ENCODE measurements at regions not wholly inside any gene's neighbourhood (a gene's known extent, or its start where the extent isn't known, plus 50 kb on each side); places are given as distances from the start of the nearest gene placed in this dataset.

GRCh38 chr7:22610263-22610662 lies 110.3 kb upstream of the STEAP1B start:
- Histone ChIP-seq H4K91ac (replicated peaks; ENCODE audit: insufficient read length, low read length) (no peak overlapping the region), H2BK15ac (ENCODE audit: low read length) (no peak overlapping the region), H3K23me2 (ENCODE audit: low read depth, low read length) (no peaks in the 10 kb centered on the region; the same call in 1 of the 2 replicates), H3K4ac (replicated peaks; ENCODE audit: insufficient read length, low read depth, low read length) (no peak overlapping the region), H3K14ac (ENCODE audit: insufficient read length) (no peak overlapping the region), H4K20me1 (replicated peaks in 1 of 2; ENCODE audit: control insufficient read depth in 1 of 2, insufficient read depth in 2 of 2, low read length in 2 of 2) (no peaks in the 10 kb centered on the region), H2BK12ac (ENCODE audit: low read depth, low read length) (no peak overlapping the region), H2BK120ac (replicated peaks; ENCODE audit: low read depth, low read length) (no peak overlapping the region), H3K4me3 (ENCODE audit: extremely low read depth in 1 of 4, insufficient read depth in 2 of 4, low read depth in 3 of 4, low read length in 4 of 4) (no peak overlapping the region), H2AFZ (ENCODE audit: low read length) (no peak overlapping the region), H3K4me2 (ENCODE audit: insufficient read depth in 1 of 2, low read depth in 2 of 2, low read length in 2 of 2) (no peak overlapping the region), H3K79me2 (ENCODE audit: control insufficient read depth in 1 of 2, insufficient read depth in 2 of 2, low read length in 2 of 2) (no peaks in the 10 kb centered on the region), H3K79me1 (ENCODE audit: low read depth, low read length) (no peaks in the 10 kb centered on the region), H3K27ac (ENCODE audit: low read depth, low read length) (no peak overlapping the region), H4K8ac (ENCODE audit: extremely low read depth, insufficient read depth, low read length) (no peak overlapping the region), H2AK5ac (ENCODE audit: low read depth, low read length) (no peak overlapping the region), H4K5ac (ENCODE audit: insufficient read length, low read depth, low read length) (no peak overlapping the region), H3K27me3 (replicated peaks in 1 of 4; ENCODE audit: control insufficient read depth in 3 of 4, extremely low read depth in 1 of 4, insufficient read depth in 3 of 4, low read length in 3 of 4) (no peaks in the 10 kb centered on the region), H3K18ac (ENCODE audit: extremely low read depth, low read length) (no peak overlapping the region), H3K56ac (replicated peaks; ENCODE audit: insufficient read length, low read depth, low read length) (no peak overlapping the region), H3K23ac (ENCODE audit: insufficient read length) (no peak overlapping the region), H3K4me1 (replicated peaks in 1 of 4; ENCODE audit: control insufficient read depth in 3 of 4, insufficient read depth in 4 of 4, low read length in 3 of 4) (peaks cover 0 to 3% (median 0%) of the 10 kb centered on the region in 4 experiments; a peak in 2 of 7 replicates), H2BK20ac (ENCODE audit: low read length) (no peak overlapping the region), H3K9me3 (ENCODE audit: insufficient read depth in 2 of 2, low read depth in 1 of 2, low read length in 1 of 2) (no peaks in the 10 kb centered on the region), H2BK5ac (ENCODE audit: low read depth, low read length) (no peak overlapping the region), H3K36me3 (ENCODE audit: control insufficient read depth in 2 of 4, insufficient read depth in 4 of 4, low read length in 3 of 4) (no peaks in the 10 kb centered on the region), H3K9ac (replicated peaks in 1 of 4; ENCODE audit: extremely low read depth in 1 of 4, low read depth in 3 of 4, low read length in 3 of 4) (no peak overlapping the region)
- FAIRE-seq (no peak), DNase-seq (ENCODE audit: low read depth in 1 of 2, low spot score in 2 of 2) (no peak)
- ChIA-PET POLR2A (ENCODE audit: partially characterized antibody) (no interaction called here), CTCF (ENCODE audit: partially characterized antibody) (interaction anchor here (0.7 to 1.7 kb wide), 4 partner anchors 12 to 173 kb away, joined by 3 to 8 read pairs (median 3); no protein-coding TSS in a partner anchor)
- 86% methylated on average over 3 of the region's 3 CpGs; no CpG with 5 or more reads in 1 of the 2 experiments for WGBS, 2 experiments (ENCODE audit: extremely low coverage in 1 of 2, insufficient coverage in 1 of 2, insufficient read length in 1 of 2, insufficient replicate concordance in 2 of 2, low coverage in 1 of 2, low lambda C conversion rate in 2 of 2, missing lambda C conversion rate in 1 of 2)
- TF ChIP-seq RXRA (IDR thresholded peaks at IDR 0.05; ENCODE audit: insufficient read depth, low read depth, low read length) (no peak), SIN3A (conservative IDR thresholded peaks at IDR 0.05 in 1 of 2, IDR thresholded peaks at IDR 0.05 in 1 of 2; ENCODE audit: low read depth in 1 of 2, low read length in 2 of 2) (no peak), CHD2 (IDR thresholded peaks at IDR 0.05; ENCODE audit: low read length) (no peak), NANOG (IDR thresholded peaks at IDR 0.05; ENCODE audit: insufficient read depth, low read depth, low read length, poor library complexity, severe bottlenecking) (no peak), PHF8 (conservative IDR thresholded peaks at IDR 0.05; ENCODE audit: low read depth, low read length) (no peak), E2F6 (IDR thresholded peaks at IDR 0.05) (no peak), EZH2 (IDR thresholded peaks at IDR 0.05; ENCODE audit: low read depth, low read length, severe bottlenecking) (no peak), POLR2AphosphoS5 (IDR thresholded peaks at IDR 0.05; ENCODE audit: low read depth, low read length) (no peak), CBX8 (IDR thresholded peaks at IDR 0.05; ENCODE audit: borderline replicate concordance, low read depth, low read length) (no peak), YY1 (IDR thresholded peaks at IDR 0.05; ENCODE audit: low read depth, low read length) (no peak), POLR2A (IDR thresholded peaks at IDR 0.05; ENCODE audit: control extremely low read depth in 1 of 2, low read depth in 2 of 2, low read length in 2 of 2) (no peak), TCF12 (IDR thresholded peaks at IDR 0.05; ENCODE audit: low read depth, low read length) (no peak)
- TF ChIP-seq, protein P1, sequence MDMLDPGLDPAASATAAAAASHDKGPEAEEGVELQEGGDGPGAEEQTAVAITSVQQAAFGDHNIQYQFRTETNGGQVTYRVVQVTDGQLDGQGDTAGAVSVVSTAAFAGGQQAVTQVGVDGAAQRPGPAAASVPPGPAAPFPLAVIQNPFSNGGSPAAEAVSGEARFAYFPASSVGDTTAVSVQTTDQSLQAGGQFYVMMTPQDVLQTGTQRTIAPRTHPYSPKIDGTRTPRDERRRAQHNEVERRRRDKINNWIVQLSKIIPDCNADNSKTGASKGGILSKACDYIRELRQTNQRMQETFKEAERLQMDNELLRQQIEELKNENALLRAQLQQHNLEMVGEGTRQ (IDR thresholded peaks at IDR 0.05; ENCODE audit: low read length): no peak
